ENCODE measurements at regions not wholly inside any gene's neighbourhood (a gene's known extent, or its start where the extent isn't known, plus 50 kb on each side); places are given as distances from the start of the nearest gene placed in this dataset.

DNA sequence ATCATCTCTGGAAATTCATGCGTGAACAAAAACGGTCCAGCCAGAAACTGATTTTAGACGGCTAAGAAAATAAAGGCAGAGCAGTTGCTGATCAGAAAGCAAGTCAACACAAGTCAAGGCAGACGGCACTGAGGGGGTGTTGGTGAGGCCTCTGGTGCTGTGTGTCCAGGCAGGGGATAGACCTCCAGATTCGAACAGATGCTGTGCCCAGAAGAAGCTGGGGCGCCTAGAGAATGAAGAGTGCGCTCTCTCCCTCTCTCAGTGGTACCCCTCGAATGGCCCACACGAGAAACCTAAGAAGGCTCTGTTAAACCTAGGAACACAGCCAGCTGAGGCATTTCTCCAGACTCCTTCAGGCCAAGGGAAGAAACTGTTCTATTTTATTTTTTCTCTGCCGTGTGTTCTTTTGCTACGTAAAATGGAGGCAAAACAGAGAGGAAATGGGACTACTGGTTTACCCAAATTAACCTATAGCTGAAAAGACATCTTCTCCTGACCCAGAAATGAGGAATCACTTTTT, 178.3 kb downstream of the PMP22 start:
- TF ChIP-seq, protein P1, sequence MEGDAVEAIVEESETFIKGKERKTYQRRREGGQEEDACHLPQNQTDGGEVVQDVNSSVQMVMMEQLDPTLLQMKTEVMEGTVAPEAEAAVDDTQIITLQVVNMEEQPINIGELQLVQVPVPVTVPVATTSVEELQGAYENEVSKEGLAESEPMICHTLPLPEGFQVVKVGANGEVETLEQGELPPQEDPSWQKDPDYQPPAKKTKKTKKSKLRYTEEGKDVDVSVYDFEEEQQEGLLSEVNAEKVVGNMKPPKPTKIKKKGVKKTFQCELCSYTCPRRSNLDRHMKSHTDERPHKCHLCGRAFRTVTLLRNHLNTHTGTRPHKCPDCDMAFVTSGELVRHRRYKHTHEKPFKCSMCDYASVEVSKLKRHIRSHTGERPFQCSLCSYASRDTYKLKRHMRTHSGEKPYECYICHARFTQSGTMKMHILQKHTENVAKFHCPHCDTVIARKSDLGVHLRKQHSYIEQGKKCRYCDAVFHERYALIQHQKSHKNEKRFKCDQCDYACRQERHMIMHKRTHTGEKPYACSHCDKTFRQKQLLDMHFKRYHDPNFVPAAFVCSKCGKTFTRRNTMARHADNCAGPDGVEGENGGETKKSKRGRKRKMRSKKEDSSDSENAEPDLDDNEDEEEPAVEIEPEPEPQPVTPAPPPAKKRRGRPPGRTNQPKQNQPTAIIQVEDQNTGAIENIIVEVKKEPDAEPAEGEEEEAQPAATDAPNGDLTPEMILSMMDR (IDR thresholded peaks at IDR 0.05), result no peak
- ATAC-seq (ENCODE audit: low FRiP score) (no peak), DNase-seq (ENCODE audit: low spot score) (no peak)

DNA sequence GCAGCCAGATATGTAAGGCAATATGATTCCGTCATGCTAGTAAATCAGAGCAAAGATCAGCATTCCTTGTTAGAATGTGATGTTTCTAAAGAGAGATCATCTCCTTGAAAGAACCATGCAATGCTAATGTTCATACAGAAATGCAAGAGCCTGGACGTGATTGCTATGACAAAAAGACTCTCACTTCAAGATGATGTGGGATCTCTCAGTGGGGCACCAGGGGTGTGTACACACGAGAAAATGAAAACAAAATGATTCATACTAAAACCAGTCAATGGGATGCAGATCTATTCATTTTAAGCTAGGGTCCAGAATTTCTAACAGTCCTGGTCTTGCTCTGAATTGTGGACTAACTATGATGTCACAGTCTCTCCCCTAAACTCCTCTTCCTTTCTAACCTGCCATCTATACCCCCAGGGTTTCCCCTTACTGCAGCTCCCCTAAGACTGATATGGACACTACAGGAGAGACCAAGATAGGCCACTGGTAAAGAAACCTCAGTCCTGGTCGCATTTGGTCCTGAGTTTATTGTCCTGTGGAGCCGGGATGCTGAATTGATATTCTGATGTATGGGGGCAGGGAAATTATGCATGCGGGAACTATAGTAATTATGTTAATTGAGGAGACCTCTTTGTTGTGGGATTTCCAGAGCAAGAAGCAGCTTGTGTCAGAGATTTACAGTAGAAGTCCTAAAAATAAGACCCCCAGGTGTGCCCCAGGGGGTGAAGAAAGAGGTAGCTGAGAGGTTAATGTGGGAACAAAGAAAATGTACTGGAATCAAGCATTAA, 179.0 kb downstream of the PMP22 start:
- TF ChIP-seq, protein P1 (IDR thresholded peaks at IDR 0.05), result no peak
- DNase-seq (ENCODE audit: low spot score) (no peak), ATAC-seq (ENCODE audit: low FRiP score) (no peak)

DNA sequence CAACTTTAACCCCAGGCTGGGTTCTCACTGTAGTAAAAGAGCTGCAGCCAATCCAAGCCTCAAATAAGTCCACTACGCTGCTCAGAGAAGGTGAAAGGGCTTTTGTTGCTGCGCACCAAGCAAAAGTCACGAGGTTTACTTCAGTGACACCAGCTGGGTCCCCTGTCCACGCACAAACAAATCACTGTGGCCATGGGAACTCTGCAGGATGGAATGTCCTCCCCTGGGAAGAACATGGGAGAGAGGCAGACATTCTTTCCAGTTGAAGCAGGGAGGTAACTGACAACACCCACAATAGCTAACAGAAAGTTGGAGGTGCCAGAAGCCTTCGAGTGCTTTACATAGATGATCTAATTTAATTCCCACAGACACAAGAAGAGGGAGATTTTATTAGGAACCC, 181.9 kb downstream of the PMP22 start:
- DNase-seq (ENCODE audit: low spot score) (no peak), ATAC-seq (ENCODE audit: low FRiP score) (no peak)
- TF ChIP-seq, protein P1 (IDR thresholded peaks at IDR 0.05), result no peak

DNA sequence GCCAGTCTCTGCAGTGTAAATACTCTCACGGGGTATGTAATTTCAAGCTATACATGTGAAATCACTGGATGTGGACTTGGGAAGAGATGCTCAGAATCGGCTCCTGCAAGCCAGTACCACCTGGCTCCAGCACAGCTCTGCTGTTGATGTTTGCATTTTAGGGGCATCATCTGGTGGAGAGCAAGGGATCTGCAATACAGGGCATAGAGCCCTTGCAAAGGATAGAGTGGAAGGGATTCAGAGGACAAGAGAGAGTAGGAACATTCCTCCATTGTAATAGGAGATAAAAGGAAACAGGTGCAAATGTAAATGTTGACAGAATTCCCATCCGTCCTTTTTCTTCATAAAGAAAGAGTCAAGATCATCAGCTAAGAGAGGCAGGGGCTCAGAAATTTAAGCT, 184.1 kb downstream of the PMP22 start:
- no peak for ATAC-seq (ENCODE audit: low FRiP score)
- TF ChIP-seq, protein P1 (IDR thresholded peaks at IDR 0.05), result no peak

DNA sequence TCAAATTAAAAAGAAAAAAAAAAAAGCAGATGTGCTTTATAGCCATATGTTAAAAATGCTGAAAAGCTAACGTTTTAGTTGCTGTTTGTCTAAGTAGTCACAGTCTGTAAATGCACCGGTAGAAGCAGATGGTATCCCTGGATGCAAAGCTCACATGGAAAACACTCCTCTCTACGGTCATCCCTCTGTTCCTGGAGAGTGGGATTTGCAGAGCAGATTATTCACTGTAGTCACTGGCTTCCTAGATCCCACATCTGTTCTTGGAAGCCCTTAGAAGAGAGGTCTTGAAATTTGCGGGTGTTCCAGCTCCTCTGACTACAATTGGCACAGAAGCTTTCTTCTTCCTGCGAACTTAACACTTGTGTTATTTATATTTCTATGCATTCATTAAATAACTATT, 186.6 kb downstream of the PMP22 start:
- TF ChIP-seq, protein P1 (IDR thresholded peaks at IDR 0.05), result no peak
- ATAC-seq (ENCODE audit: low FRiP score) (no peak), DNase-seq (ENCODE audit: low spot score) (no peak)

More for the DNA sequence above, 184.1 kb downstream of the PMP22 start:
- DNase-seq (ENCODE audit: low spot score), result no peak

DNA sequence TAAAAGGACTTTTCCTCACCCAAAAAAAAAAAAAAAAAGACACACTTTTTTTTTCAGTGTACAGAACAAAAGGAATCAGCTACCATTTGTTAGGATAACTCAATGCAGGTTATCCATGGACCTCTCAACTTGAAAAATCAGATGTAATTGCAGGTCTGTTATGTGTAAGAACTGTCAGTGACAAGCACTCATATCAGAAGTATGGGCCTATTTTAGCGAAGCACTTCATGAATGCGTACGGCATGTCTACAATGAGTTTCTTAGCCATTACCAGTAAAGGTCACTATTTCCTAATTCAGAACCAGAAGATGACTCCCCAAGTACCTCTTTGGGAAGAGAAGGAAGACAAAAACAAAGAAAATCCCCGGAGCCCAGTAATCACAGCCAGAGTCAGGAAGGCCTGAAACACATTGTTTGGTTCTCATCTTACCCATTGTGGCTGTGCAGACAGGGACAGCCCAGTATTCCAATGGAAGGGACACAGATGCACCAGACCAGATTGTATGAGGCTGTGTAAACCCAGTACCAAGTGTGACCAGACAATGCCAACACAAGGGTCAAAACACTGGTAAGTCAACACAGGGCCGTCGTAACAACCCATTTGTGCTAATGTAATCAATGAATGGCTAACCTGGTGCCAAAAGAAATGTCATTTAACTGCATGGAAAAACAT, 188.0 kb downstream of the PMP22 start:
- TF ChIP-seq, protein P1 (IDR thresholded peaks at IDR 0.05), result no peak
- no peak for DNase-seq (ENCODE audit: low spot score)
- ATAC-seq (ENCODE audit: low FRiP score), result no peak

Data from omental fat pad (tissue), 3 donors.